HG02623 (cell line): ENCODE measurements at regions not wholly inside any gene's neighbourhood (a gene's known extent, or its start where the extent isn't known, plus 50 kb on each side); places are given as distances from the start of the nearest gene placed in this dataset.

Source experiments
- ATAC-seq: cut with Tn5 transposase; IDR thresholded peaks from one replicate; pipeline ENCODE4 v1.9.1; 2021; ENCODE audit warnings: moderate library complexity; ENCODE audit not compliant: unreplicated experiment

DNA sequence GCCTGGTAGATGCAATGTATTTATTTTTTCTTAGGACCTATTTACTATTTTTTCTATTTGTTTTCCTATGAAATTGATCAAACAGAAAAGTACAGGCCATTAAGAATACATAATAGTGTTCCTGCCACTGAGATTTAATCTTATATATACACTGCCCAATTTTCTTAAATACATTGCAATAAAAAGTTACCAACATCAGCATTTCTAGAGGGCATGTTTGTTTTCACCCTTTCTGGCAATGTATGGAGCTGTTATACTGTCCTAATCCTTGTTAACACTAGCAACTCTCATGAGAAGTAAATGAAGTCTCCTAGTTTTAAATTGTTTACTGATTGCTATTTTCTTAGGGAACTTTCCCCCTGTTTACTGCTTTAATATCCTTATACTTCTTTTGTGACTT is 359.1 kb upstream of the SEMA3A start:
- no peak for ATAC-seq

DNA sequence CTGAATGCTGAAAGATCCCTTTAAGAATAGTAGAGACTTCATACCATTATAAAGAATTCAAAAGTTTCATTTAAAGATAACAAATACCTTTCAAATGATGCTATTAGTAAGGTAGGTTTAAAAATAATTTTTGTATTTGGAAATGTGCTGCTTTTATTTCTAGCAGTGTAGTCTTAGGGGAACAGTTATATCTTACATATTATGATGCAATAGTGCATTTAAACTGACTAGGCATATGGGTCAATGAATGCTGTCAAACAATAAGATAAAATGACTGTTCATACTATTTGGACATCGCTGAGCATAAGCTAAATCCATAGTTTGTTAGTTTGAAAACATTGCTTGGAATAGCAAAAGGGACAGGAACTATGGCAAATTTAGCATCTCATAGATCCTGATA is 354.8 kb upstream of the SEMA3A start:
- no peak for ATAC-seq

DNA sequence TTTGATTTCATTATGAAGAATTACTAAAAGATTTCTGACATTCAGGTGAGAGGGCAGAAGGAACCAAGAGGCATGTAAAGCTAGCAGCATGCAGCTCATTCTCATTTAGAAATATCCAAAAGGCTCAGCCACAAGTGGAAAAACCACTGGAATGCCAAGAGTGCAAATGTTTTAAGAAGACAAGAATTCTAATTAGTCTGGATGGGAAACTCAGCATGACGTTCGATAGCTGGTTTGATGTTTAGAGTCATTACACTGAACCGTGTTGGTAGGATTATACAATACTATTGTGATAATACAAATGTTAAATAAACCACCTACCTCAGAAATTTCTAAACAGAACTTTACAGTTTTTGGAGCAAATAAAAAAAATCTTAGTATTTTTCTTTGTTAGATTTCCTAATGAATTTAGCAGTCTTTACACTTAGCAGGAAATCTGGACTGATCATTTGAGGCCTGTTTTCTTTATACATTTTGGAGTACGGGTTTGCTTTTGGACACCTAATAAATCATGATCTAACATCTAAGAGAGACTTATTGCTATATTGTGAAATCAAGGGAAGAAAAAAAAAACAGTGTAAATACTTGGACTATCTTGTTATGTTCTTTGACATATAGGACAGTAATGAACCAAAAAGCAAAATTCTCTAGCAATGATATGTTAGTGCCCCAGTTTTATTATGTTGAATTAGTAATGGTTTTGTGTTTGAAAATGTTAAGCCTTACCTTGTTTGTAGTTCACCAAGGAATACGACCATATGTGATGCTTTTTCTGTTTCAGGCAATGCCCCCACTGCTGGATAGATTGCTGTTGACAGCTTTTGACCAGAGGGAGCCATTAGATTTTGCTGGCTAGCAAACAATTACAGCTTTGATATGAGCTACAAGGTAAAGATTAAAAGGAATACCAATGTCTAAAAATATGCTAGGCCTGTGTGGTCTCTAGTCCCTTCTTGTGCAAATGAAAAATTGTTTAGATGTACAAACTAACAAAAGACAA is 354.1 kb upstream of the SEMA3A start:
- ATAC-seq = no peak

DNA sequence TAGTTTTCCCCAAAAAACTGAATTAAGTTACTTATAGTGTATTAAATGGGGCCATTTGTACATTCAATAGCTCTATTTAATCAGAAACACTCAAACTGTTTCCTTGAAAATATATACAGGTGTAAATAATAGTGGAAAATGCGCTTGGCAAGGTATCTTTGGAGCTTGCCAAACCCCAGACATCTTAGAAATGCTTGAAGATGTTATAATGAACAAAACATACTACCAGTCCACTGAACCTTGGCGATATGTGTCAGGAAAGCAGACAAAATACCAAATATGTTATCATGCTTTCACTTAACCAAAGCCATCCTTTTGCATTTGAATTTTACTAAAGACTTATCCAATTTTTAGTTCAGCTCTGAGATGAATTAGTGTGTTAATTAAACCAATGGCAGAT is 352.7 kb upstream of the SEMA3A start:
- no peak for ATAC-seq

DNA sequence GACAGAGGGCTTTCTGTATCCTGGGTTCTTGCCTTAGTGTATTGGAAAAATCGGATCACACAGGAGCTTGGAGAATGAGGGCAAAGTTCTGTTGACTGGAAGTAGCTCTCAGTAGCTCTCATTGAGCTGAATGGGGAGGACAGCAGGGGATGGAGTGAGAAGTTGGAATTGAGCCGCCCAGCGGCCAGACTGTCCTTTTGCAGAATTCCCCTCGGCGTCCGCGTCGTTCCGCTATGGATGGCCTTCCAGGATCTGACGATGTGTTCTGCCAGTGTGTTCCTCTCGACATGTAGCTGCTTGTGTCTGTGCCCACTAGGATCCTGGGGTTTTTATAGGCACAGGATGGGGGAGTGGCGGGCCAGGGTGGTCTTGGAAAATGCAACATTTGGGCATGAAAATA is 351.8 kb upstream of the SEMA3A start:
- ATAC-seq = no peak

DNA sequence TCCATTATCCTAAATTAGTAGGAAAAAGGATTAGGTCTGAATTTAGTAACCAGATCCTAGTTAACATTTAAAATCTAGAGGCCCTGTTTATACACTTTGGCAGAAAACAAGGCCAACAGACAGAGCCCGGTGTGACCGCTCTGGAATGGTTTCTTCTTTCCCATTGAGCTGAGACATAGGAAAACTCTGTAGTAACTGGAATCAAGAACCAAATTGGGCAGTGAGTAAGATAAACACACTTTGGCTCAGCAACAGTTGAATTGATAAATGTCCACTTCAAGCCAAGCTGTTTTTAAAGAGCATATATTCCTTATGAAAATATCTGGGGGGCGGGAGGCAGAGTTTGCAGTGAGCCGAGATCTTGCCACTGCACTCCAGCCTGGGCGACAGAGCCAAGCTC is 343.7 kb upstream of the SEMA3A start:
- no peak for ATAC-seq

DNA sequence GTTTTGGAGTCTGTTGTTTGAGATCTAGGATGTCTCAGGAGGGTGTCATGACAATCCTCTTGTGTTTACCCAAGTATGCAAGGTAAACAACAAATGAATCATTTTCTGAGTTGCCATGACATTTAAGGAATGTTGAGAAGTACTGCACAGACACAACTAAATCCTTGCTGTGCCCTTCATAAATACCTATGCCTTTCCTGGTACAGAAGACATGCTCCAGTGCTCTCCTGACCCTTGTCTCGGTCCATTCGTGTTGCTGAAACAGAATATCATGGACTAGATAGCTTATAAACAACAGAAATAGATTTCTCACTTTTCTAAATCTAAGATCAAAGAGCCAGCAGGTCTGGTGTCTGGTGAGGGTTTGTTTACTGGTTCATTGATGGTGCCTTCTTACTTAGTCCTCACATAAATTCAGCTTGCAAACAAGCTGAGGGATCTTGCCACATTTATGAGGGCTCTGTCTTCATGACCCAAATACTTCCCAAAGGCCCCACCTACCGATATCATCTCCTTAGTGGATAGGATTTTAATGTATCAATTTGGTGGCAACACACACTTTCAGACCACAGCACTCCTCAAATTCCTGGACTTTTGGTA is 341.8 kb upstream of the SEMA3A start:
- ATAC-seq = no peak

DNA sequence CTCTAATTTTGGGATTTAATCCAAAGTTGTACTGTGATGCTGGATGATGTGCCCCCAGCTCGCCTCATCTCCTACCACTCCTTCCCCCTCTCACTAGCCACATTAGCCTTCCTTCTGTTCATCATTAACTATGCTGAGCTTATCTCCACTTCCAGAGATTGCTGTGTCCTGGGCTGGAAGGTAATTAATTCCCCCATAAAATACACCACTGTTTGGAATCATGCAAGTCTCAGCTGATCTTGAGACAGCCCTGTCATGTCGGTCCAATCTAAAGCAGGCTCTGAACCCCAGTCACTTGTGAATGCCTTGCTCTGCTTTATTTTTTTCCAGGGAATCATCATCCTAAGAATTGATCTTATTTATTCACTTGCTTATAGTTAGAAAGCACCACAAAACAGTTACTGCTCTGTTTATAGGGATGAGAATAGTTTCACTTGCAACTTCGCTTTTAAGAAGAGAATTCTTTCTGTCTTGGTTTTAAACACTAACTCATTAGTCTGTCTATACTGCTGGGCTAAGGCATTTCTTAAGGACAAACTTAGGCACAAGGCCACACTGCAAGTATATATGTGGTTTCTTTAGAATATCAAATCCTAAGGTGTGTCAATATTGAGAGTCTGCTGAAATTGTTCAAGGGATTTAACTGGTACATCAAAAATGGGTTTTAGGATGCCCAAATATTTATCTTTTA is 341.1 kb upstream of the SEMA3A start:
- no peak for ATAC-seq

DNA sequence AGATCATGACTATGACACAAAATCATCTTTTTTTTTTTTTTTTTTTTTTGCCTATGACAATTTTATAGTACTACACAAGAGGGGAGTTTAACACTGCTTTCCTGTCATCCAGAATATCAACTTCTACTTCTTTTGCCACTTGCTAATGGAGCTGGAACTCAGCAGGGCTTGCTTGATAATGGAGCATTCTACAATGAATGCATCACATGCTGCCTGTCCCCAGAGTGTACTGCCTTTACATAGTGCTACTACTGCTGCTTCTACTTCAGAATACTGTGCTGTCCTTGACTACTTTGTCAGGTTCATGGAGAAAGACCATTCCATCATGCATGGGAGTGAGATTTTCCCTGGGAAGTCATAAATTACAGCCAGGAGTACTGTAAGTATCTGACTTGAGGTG is 338.6 kb upstream of the SEMA3A start:
- no peak for ATAC-seq

DNA sequence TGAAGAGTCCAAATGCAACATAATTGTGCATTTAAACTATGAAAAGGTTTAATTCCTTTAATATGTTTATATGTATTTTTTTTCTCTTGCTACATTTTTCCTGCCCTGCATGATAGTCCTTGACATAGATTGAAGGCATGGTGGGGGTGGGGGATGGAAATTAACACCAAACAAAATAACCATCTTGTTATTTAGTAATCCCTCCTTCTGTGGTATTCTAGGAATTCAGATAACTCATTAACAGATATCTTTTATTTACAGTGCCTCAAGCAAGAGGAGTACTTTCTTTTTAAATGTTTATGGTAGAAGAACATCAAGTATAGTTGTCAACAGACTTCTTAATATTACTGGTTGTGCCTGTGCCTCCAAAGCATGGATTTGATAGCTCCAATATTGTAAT is 337.6 kb upstream of the SEMA3A start:
- ATAC-seq = no peak

DNA sequence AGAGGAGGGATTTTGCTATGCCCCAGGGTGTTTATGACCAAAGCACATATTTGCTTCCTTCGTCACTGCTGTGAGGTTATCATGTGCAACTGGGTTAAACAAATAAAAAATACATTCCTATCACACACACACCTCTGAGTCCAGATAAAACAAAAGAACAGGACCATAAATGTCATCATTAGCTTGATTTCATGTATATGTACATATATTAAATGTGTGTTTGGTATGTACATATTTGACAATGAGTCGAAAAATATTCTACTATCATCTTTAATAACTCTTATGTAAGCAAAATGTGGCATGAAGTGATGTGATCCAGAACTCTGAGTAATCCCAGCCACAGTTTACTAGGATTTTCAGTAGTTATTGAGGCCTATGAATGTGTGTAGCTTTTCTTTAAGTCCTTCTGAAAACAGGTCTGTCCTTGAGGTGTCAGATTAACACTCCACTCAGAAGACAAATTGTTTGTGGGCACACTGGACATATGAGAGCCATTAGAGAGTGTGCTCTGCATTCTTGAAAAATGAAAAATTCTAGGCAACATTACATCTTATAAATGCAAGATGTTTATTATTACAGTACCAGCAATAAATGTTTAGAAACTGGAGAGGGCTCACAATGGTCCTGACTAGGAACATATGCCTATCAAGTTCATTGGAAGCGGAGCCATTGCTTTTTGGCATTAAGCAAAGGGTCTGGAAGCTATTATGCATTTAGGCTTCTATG is 335.1 kb upstream of the SEMA3A start:
- ATAC-seq = no peak

DNA sequence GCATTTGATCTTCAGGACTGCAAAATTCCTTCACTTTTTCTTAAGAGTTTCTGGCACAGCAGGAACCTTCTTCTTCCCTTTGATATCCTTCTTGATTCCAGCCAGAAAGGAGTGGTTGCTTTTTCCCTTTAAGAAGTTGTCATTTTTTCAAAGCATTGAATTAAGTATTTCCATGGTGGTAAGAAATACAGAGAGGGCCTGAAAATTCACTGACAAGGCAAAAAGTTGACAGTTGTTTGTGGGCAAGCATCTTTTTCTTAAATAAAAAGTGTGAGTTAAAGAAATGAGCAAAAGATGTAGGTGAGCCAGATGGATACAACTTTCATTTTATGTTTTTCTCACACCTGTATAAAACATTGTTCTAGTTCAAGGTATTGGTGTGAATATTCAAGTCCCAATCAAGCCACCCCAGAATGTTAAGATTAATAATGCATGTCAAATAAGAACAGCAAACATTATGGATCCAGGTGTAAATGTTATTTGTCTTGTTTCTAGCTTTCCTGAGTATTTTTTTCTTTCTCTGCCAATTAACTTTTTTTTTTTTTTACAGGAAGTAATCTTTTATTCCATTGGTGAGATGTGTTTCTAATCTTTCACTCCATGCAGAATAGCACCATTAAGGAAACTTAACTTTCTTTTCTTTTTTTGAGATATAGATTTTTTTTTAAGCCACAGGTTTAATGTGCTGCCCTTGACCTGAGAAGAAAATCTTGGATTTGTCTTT is 334.3 kb upstream of the SEMA3A start:
- no peak for ATAC-seq

DNA sequence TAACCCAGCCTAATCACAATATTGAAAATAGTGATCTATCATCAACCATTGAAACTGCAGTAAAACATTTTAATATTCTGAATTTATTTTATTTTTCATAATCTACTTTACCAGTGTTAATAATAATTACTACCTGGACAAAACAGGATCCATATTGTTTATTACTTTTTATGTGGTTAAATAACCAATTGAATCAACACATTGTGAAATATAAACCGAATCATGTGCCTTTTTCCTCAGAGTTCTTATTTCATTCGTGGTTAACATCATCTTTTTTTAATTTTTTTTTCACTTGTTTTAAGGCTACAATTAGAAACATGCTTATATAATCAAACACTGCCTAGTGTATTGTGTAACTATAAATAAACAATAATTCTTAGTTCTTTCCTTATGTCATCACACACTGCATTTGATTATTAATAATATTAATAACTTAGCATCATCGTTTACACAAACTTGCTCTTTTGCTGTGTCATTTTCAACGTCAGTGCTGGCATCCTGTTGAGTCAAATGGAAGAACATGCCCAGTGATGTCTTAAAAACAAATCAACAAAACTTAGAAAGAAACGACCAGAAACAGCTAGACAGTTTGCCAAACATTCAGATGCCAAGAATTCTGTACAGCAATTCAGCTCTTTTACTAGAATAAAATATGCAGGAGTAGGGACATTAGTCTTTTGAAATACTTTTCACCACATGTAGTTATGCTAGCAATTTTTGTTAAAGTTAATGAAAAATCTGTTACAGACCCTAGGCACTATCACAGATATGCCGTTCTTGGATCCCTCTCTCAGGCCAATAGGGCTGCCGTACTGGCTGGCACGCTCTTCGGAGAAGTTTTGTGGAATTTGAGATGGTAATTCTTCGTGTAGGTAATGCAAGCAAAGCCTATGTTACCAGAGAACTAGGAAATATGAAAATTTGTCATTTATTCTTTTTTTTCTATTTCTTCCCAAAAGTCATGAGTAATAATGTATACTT is 330.4 kb upstream of the SEMA3A start:
- ATAC-seq = no peak

DNA sequence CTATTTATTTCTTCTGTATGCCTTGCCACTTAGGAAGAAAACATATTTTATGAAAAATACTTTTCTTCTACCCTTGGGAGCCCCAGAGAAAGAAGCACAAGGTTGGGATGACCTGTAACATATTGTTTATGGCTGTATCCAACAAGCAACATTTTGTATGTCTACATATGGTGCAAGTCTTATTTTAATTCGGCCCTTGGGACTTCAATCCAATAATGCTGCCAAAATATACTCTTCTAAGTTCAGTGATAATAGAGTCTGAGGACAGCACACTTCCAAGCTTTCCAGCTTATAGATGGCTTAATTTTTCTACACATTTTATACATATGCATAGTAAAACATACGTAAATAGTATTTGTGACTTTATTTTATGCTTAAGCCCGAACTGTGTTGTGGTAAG is 318.5 kb upstream of the SEMA3A start:
- no peak for ATAC-seq

DNA sequence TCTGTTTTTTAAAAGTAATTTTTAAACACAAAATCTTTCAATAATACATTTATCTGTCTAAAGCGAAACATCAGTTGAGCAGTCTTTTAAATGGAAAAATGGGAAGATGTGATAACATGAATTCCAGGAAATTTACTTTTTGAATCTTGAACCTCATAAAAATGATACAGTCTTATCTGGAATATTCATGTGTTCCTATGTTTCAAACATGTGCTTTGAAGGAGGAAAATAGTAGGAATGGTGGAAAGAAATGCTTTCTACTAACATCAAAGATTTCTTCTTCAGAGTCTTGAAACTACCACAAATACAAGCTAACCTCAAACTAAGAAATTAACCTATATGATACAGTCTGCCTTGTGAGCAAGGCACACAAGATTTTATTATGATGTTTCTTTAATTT is 317.5 kb upstream of the SEMA3A start:
- no peak for ATAC-seq

DNA sequence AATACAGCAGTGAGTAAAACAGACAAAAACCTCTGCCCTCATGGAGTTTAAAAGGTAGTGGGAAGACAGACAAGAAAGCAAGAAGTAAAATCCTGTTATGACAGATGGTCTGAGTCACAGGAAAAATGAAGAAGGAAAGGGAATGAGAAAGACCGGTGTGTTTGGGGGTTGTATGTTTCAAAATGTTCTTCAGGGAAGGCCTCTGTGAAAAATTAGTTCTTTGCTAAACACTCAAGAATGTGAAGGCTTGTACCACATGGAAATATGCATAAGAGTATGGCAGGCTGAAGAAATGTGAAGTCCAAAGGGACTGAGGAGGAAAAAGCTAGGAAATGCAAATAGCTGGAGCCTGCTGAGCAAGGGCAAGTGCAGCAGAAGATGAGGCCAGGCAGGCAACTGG is 315.9 kb upstream of the SEMA3A start:
- ATAC-seq = no peak

DNA sequence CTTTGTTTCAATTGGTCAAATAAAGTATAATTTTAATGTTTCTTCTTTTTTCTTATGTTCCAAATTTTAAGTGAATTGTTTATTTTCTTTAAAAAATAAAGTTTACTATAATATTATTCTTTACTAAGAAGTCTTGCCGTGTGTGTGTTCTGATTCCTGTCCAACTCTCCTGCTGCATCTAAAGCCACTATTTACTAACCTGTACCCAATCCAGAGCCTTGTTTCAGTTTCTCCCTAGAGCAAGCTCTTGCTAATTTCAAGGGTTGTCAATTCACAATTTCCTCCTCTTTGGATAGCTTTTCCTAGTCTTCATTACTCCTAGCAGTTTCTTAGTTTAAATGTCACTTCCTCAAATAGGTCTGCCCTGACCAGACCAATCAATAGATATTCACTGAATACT is 314.9 kb upstream of the SEMA3A start:
- ATAC-seq = no peak

DNA sequence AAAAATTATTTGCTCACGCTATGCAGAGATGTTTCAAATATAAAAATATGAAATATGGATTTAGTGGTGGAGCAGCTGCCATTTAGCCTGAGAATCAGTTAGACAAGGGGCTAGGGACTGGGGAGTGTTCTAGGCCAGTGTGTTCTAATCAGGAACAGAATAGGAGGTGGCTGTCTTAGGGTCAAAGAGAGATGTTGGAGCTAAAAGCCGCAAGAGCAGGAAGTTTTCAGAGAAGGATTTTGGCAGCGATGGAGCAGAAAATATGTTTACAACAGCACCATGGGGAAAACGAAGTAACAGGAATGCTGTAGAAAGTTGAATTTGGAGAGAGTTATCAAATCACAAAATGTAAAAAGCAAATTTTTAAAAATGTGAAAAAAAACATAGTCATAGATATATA is 314.0 kb upstream of the SEMA3A start:
- ATAC-seq = no peak

DNA sequence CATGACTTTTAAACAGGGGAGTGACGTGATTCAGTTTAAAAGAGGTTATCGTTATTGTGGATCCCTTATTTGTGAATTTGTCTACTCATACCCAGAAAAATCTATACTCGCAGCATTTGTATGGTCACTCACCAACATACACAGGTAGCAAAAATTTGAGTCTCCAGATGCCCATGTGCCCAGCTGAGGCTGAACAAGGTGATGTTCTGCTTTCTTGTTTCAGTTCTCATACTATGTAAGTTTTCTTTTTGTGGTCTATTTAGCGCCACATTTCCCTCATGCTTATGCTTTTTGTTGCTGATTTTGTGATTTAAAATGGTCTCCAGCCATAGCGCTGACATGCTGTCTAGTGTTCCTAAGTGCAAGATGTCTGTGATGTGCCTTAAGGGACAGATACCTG is 312.9 kb upstream of the SEMA3A start:
- no peak for ATAC-seq
